G401 (cell line): ENCODE measurements at regions not wholly inside any gene's neighbourhood (a gene's known extent, or its start where the extent isn't known, plus 50 kb on each side); places are given as distances from the start of the nearest gene placed in this dataset.
A peak's percentile ranks its signal among the peaks of the same experiment; 100 is the strongest.

ENCODE experiments used
- DNase-seq: peaks from one replicate; pipeline ENCODE4 v3.0.0-alpha.2; 2015; ENCODE audit warnings: low spot score
- in situ Hi-C: cut with HindIII; loops from 2 replicates; pipeline ENCODE4 v1.10.0; 2016; ENCODE audit warnings: low sequenced_read_pairs, mixed read lengths

GRCh38 chr13:97848886-97849285 is 104.6 kb upstream of the IPO5 start:
- no peak for DNase-seq
- in situ Hi-C loops: no loop called here

- no peak for DNase-seq
Measured at GRCh38 chr13:97849305-97849704, 104.2 kb upstream of the IPO5 start.

GRCh38 chr13:97851269-97851668 is 102.2 kb upstream of the IPO5 start:
- in situ Hi-C loops: no loop called here
- DNase-seq: no peak

More at GRCh38 chr13:97849305-97849704, 104.2 kb upstream of the IPO5 start:
- in situ Hi-C loops: no loop called here

- no peak for DNase-seq
- in situ Hi-C loops: no loop called here
Measured at GRCh38 chr13:97852181-97852874, 101.1 kb upstream of the IPO5 start.

- DNase-seq: no peak
- in situ Hi-C loops: no loop called here
Measured at GRCh38 chr13:97853550-97853949, 99.9 kb upstream of the IPO5 start.

- in situ Hi-C loops: no loop called here
Measured at GRCh38 chr13:97855570-97856303, 97.7 kb upstream of the IPO5 start.

GRCh38 chr13:97856304-97856675 is 97.2 kb upstream of the IPO5 start:
- in situ Hi-C loops: no loop called here
- no peak for DNase-seq

More at GRCh38 chr13:97855570-97856303, 97.7 kb upstream of the IPO5 start:
- DNase-seq: peak; percentile 75

GRCh38 chr13:97858161-97858560 is 95.3 kb upstream of the IPO5 start:
- DNase-seq: no peak
- in situ Hi-C loops: no loop called here

GRCh38 chr13:97866346-97866745 is 87.1 kb upstream of the IPO5 start:
- no peak for DNase-seq
- in situ Hi-C loops: no loop called here

- no peak for DNase-seq
- in situ Hi-C loops: no loop called here
Measured at GRCh38 chr13:97866751-97867150, 86.7 kb upstream of the IPO5 start.

- no peak for DNase-seq
- in situ Hi-C loops: no loop called here
Measured at GRCh38 chr13:97873398-97873797, 80.1 kb upstream of the IPO5 start.

- in situ Hi-C loops: no loop called here
- no peak for DNase-seq
Measured at GRCh38 chr13:97875218-97875617, 78.3 kb upstream of the IPO5 start.

- in situ Hi-C loops: no loop called here
- DNase-seq: no peak
Measured at GRCh38 chr13:97875911-97876310, 77.6 kb upstream of the IPO5 start.

- no peak for DNase-seq
- in situ Hi-C loops: no loop called here
Measured at GRCh38 chr13:97878431-97879375, 74.8 kb upstream of the IPO5 start.

- in situ Hi-C loops: no loop called here
- no peak for DNase-seq
Measured at GRCh38 chr13:97879646-97880310, 73.7 kb upstream of the IPO5 start.

GRCh38 chr13:97880311-97880675 is 73.2 kb upstream of the IPO5 start:
- DNase-seq: no peak
- in situ Hi-C loops: no loop called here

GRCh38 chr13:97881556-97881955 is 71.9 kb upstream of the IPO5 start:
- in situ Hi-C loops: no loop called here
- DNase-seq: no peak

- in situ Hi-C loops: no loop called here
- no peak for DNase-seq
Measured at GRCh38 chr13:97883396-97883795, 70.1 kb upstream of the IPO5 start.

GRCh38 chr13:97884707-97885468 is 68.6 kb upstream of the IPO5 start:
- in situ Hi-C loops: no loop called here
- no peak for DNase-seq
